Endothelial cell (in vitro differentiated cells): ENCODE measurements at regions not wholly inside any gene's neighbourhood (a gene's known extent, or its start where the extent isn't known, plus 50 kb on each side); places are given as distances from the start of the nearest gene placed in this dataset.

Source experiments
- DNase-seq: peaks from one replicate; pipeline ENCODE4 v3.0.0; 2021; ENCODE audit warnings: low spot score
- H3K27ac Mint-ChIP-seq: one replicate; pipeline ENCODE4 v1.8.0; 2021; ENCODE audit warnings: mixed read lengths, inconsistent platforms; ENCODE audit not compliant: unreplicated experiment
- H3K27me3 Mint-ChIP-seq: one replicate; pipeline ENCODE4 v1.8.0; 2021; ENCODE audit warnings: mild to moderate bottlenecking, moderate library complexity, mixed read lengths, inconsistent platforms; ENCODE audit not compliant: unreplicated experiment
- H3K36me3 Mint-ChIP-seq: one replicate; pipeline ENCODE4 v1.8.0; 2021; ENCODE audit warnings: mild to moderate bottlenecking, low read depth, mixed read lengths, inconsistent platforms; ENCODE audit not compliant: unreplicated experiment
- H3K4me1 Mint-ChIP-seq: one replicate; pipeline ENCODE4 v1.8.0; 2021; ENCODE audit warnings: mild to moderate bottlenecking, mixed read lengths, inconsistent platforms; ENCODE audit not compliant: unreplicated experiment
- H3K4me3 Mint-ChIP-seq: one replicate; pipeline ENCODE4 v1.8.0; 2021; ENCODE audit warnings: mild to moderate bottlenecking, mixed read lengths, inconsistent platforms; ENCODE audit not compliant: unreplicated experiment
- H3K9me3 Mint-ChIP-seq: one replicate; pipeline ENCODE4 v1.8.0; 2021; ENCODE audit warnings: mixed read lengths, inconsistent platforms; ENCODE audit not compliant: unreplicated experiment
- TF ChIP-seq, protein P1 (sequence below): fragments of 200-600 bp; sonication (generic); IDR thresholded peaks from one replicate; pipeline ENCODE4 v1.5.0; 2021; ENCODE audit warnings: antibody characterized with exemption; ENCODE audit not compliant: unreplicated experiment

DNA sequence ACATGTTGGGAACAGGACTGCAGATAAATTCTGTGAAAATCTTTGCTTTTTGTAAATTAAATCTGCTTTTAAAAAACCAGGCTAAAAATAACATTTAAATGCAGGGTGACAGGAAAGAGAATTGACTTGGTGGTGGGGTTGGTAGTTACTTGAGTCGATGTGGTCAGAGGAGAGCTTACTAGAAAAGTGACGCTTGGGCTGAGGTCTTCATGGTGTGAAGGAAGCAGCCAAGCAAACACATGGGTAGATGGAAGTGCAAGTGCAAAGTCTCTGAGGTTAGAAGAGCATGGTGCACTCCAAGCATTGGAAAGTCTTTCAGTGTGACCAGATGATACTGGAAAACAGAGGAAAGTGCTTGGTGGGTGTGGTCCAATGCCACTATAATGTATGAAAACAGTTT lies 86.4 kb upstream of the THBS1 start:
- Mint-ChIP-seq H3K9me3 (no peaks in the 10 kb centered on the region), H3K27me3 (peaks cover 2% of the 10 kb centered on the region), H3K4me3 (no peak overlapping the region), H3K36me3 (no peaks in the 10 kb centered on the region), H3K4me1 (no peaks in the 10 kb centered on the region), H3K27ac (no peak overlapping the region)
- TF ChIP-seq, protein P1, sequence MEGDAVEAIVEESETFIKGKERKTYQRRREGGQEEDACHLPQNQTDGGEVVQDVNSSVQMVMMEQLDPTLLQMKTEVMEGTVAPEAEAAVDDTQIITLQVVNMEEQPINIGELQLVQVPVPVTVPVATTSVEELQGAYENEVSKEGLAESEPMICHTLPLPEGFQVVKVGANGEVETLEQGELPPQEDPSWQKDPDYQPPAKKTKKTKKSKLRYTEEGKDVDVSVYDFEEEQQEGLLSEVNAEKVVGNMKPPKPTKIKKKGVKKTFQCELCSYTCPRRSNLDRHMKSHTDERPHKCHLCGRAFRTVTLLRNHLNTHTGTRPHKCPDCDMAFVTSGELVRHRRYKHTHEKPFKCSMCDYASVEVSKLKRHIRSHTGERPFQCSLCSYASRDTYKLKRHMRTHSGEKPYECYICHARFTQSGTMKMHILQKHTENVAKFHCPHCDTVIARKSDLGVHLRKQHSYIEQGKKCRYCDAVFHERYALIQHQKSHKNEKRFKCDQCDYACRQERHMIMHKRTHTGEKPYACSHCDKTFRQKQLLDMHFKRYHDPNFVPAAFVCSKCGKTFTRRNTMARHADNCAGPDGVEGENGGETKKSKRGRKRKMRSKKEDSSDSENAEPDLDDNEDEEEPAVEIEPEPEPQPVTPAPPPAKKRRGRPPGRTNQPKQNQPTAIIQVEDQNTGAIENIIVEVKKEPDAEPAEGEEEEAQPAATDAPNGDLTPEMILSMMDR = no peak
- DNase-seq = no peak

DNA sequence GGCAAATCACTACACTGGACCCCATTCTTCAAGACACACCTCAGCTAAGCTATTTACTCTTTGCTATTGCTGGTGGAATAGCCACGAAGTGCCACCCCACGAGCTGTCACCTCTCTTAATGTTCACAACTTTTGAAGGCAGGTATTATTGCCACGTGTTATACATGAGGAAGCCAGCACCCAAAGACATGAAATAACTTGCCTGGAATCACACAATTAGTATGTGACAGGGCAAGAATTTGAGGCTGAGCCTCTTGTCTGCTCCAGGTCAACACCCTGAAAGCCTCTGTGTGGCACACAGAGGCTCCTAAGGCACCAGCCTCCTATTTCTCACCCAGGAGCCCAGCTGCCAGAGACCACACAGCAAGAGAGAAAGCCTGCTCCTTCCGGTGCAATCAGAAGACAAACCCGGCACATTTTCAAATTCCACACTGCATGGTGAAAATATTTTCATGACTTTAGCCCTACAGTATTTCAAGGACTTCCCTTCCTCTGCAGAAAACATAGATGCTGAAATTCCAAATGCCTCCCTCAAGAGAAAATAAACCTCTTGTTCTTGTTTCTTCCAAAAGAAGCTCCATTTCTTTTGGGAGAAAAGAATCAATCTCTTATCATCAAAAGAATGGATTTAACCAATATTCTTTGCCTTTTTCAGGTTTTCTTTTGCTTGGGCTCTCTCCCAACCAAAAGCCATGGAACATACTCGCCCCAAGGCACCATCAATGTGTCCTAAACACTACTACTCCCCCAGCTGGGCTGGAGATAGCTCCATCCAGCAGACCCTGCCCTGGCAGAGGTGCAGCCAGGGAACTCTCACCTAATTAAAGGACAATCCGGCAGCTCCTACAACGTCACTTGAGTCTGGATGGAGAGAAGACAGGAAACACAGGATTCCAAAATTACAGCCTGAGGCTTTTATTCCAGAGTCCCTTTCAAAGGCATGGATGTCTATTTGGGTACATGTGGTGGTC lies 84.7 kb upstream of the THBS1 start:
- H3K27ac Mint-ChIP-seq = no peak overlapping the region
- H3K27me3 Mint-ChIP-seq = peaks cover 2% of the 10 kb centered on the region
- no peaks in the 10 kb centered on the region for H3K36me3 Mint-ChIP-seq
- H3K9me3 Mint-ChIP-seq = no peaks in the 10 kb centered on the region
- TF ChIP-seq, protein P1 = no peak
- no peaks in the 10 kb centered on the region for H3K4me1 Mint-ChIP-seq
- DNase-seq = no peak
- H3K4me3 Mint-ChIP-seq = no peak overlapping the region

DNA sequence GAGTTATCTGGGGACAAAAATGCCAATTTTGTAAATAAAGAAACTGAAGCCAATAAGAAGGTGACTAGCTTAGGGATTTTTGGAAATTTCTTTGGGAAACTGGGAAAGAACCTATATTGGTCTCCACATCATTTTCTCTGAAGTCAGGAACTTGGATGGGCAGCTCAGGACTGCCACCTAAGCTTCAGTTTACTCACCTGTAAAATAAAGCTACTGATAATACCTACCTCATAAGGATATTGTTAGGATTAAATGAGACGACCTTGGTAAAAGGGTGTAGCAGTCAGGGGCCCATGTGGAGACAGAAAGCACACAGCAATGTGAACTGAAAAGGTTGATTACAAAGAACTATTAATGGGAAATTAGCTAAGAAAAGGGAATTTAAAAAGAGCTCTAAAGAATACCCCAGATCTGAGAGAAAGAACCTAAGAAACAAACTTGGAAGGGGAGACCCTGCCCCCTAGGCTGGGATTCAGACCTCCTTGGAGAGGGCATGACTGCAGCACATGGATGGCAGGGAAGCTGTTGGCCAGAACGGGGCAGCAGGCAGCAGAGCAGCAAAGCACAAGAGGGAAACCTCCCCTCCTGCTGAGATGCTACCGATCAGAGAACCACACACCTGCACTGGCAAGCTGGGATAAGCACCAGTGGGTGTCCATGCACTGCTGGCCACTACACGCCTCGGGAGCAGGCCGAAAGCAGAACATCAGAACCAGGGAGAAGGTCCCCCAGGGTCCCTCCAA lies 83.7 kb upstream of the THBS1 start:
- Mint-ChIP-seq H3K36me3 (no peaks in the 10 kb centered on the region), H3K27ac (no peak overlapping the region), H3K4me1 (no peaks in the 10 kb centered on the region), H3K4me3 (no peak overlapping the region), H3K27me3 (peaks cover 2% of the 10 kb centered on the region), H3K9me3 (no peaks in the 10 kb centered on the region)
- no peak for DNase-seq
- TF ChIP-seq, protein P1 = no peak

DNA sequence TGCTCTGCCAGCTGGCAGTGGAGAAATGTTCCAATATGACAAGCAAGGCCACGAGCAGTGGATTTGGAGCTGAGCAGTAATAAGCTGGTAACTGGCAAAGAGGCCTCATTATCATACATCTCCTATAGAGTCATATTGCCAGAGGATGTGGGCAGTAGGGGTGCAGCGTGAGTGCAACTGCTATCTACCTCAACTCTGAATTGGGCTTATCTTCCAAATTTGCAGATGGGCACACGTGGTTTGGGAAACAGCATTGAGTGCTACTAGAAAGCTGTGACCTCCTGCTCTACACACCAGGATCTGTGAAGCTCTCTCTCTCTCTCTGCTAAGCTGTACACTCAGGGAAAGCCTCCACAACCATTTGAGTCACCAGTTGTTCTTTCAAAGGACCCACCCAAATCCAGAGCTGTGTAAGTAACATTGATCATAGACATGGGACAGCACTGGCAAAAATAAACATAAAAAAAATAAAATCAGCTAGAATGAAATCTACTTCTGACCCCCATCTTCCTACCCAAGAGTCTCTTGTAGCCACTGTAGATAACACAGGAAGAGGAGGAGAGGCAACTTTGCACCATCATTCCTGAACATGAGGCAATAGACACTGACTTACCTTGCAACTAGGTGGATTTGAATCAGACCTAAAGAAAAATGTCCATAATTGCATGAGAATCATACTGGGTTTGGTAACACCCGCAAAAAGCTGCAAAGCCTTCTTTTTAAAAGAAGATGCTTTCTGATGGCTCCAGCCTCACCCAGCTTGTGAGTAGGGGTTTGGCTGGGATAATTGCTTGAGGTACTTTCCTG lies 82.9 kb upstream of the THBS1 start:
- peaks cover 2% of the 10 kb centered on the region for H3K27me3 Mint-ChIP-seq
- H3K9me3 Mint-ChIP-seq = no peaks in the 10 kb centered on the region
- H3K4me1 Mint-ChIP-seq = no peaks in the 10 kb centered on the region
- H3K4me3 Mint-ChIP-seq = no peak overlapping the region
- DNase-seq = no peak
- no peaks in the 10 kb centered on the region for H3K36me3 Mint-ChIP-seq
- H3K27ac Mint-ChIP-seq = no peak overlapping the region
- TF ChIP-seq, protein P1 = no peak
